H1 (cell line): ENCODE measurements at regions not wholly inside any gene's neighbourhood (a gene's known extent, or its start where the extent isn't known, plus 50 kb on each side); places are given as distances from the start of the nearest gene placed in this dataset.

Source experiments
- CTCF ChIA-PET: fragments of 300-600 bp; sonication (Branson Sonifier 250); formaldehyde crosslinking; loops from one replicate; lab custom pipeline; 2021; ENCODE audit not compliant: partially characterized antibody; lab: Charles Lee
- POLR2A ChIA-PET: fragments of 300-600 bp; sonication (Branson Sonifier 250); formaldehyde crosslinking; loops from one replicate; lab custom pipeline; 2021; ENCODE audit warnings: inconsistent platforms; ENCODE audit not compliant: partially characterized antibody; lab: Charles Lee
- DNase-seq, 2 experiments: peaks; one replicate each; pipeline versions ENCODE4 v3.0.0 to v3.0.0-alpha.2; 2010 to 2022; ENCODE audit warnings: low spot score in 2 of 2, low read depth in 1 of 2, mixed read lengths in 1 of 2
- FAIRE-seq: peaks from 2 replicates; lab custom pipeline; 2011; peaks lifted over from hg19 to GRCh38; lab: Jason Lieb, UNC
- H2AFZ ChIP-seq: 2 replicates; pipeline ENCODE4 v1.8.1; 2012; ENCODE audit warnings: low read length, inconsistent platforms
- H2AK5ac ChIP-seq: 2 replicates; pipeline ENCODE4 v1.6.1; 2013; ENCODE audit warnings: low read depth, low read length
- H2BK120ac ChIP-seq: replicated peaks from 2 replicates; pipeline ENCODE3; 2013; ENCODE audit warnings: low read depth, low read length, inconsistent platforms
- H2BK12ac ChIP-seq: 2 replicates; pipeline ENCODE4 v1.6.1; 2013; ENCODE audit warnings: low read depth, low read length
- H2BK15ac ChIP-seq: 2 replicates; pipeline ENCODE4 v1.6.1; 2013; ENCODE audit warnings: low read length
- H2BK20ac ChIP-seq: 2 replicates; pipeline ENCODE4 v1.6.1; 2013; ENCODE audit warnings: low read length
- H2BK5ac ChIP-seq: 2 replicates; pipeline ENCODE4 v1.6.1; 2013; ENCODE audit warnings: low read depth, low read length
- H3K14ac ChIP-seq: 2 replicates; pipeline ENCODE4 v1.6.1; 2013; ENCODE audit warnings: inconsistent platforms; ENCODE audit not compliant: insufficient read length
- H3K18ac ChIP-seq: 2 replicates; pipeline ENCODE4 v1.6.1; 2013; ENCODE audit warnings: low read length; ENCODE audit errors: extremely low read depth
- H3K23ac ChIP-seq: 2 replicates; pipeline ENCODE4 v1.6.1; 2013; ENCODE audit warnings: inconsistent platforms; ENCODE audit not compliant: insufficient read length
- H3K23me2 ChIP-seq: 2 replicates; pipeline ENCODE4 v1.6.1; 2013; ENCODE audit warnings: low read depth, low read length
- H3K27ac ChIP-seq: 2 replicates; pipeline ENCODE4 v1.6.1; 2011; ENCODE audit warnings: low read depth, low read length, inconsistent platforms
- H3K27me3 ChIP-seq, 4 experiments: replicated peaks in 1 of 4; 1 replicate in 1 of 4; 2 replicates in 3 of 4; pipeline versions ENCODE4 v1.6.1 to v1.8.1; 2011 to 2013; ENCODE audit warnings: low read length in 3 of 4, mild to moderate bottlenecking in 3 of 4, inconsistent platforms in 2 of 4, mixed read lengths in 2 of 4, moderate library complexity in 1 of 4; ENCODE audit not compliant: control insufficient read depth in 3 of 4, insufficient read depth in 3 of 4; ENCODE audit errors: extremely low read depth in 1 of 4
- H3K36me3 ChIP-seq, 4 experiments: 2 replicates each; pipeline versions ENCODE4 v1.6.1 to v1.8.1; 2011 to 2013; ENCODE audit warnings: mild to moderate bottlenecking in 4 of 4, low read length in 3 of 4, moderate library complexity in 2 of 4, control low read depth in 1 of 4, inconsistent platforms in 1 of 4; ENCODE audit not compliant: insufficient read depth in 4 of 4, control insufficient read depth in 2 of 4
- H3K4ac ChIP-seq: replicated peaks from 2 replicates; pipeline ENCODE3; 2013; ENCODE audit warnings: low read length, low read depth, mixed read lengths, inconsistent platforms; ENCODE audit not compliant: insufficient read length
- H3K4me1 ChIP-seq, 4 experiments: replicated peaks in 1 of 4; 1 replicate in 1 of 4; 2 replicates in 3 of 4; pipeline versions ENCODE4 v1.6.1 to v1.8.1; 2011 to 2013; ENCODE audit warnings: low read length in 3 of 4, inconsistent platforms in 2 of 4, mixed read lengths in 1 of 4; ENCODE audit not compliant: insufficient read depth in 4 of 4, control insufficient read depth in 3 of 4
- H3K4me2 ChIP-seq, 2 experiments: 2 replicates each; pipeline versions ENCODE4 v1.6.1 to v1.8.1; 2011 to 2013; ENCODE audit warnings: low read depth in 2 of 2, low read length in 2 of 2, control low read depth in 1 of 2, inconsistent platforms in 1 of 2, mild to moderate bottlenecking in 1 of 2; ENCODE audit not compliant: insufficient read depth in 1 of 2
- H3K4me3 ChIP-seq, 4 experiments: fragments of 200-600, 300-600 bp in 1 of 4; sonication (generic), shearing (Covaris generic), sonication (Bioruptor Twin) in 1 of 4; 2 replicates each; pipeline versions ENCODE4 v1.5.1 to v1.8.1; 2011 to 2016; ENCODE audit warnings: low read length in 4 of 4, low read depth in 3 of 4, control low read depth in 2 of 4, inconsistent platforms in 2 of 4, mild to moderate bottlenecking in 2 of 4, mixed read lengths in 1 of 4, moderate library complexity in 1 of 4; ENCODE audit not compliant: insufficient read depth in 2 of 4; ENCODE audit errors: extremely low read depth in 1 of 4
- H3K56ac ChIP-seq: replicated peaks from 2 replicates; pipeline ENCODE3; 2013; ENCODE audit warnings: low read depth, mild to moderate bottlenecking, mixed read lengths, low read length, inconsistent platforms; ENCODE audit not compliant: insufficient read length
- H3K79me1 ChIP-seq: 2 replicates; pipeline ENCODE4 v1.6.1; 2013; ENCODE audit warnings: low read depth, low read length, control low read depth
- H3K79me2 ChIP-seq, 2 experiments: 2 replicates each; pipeline versions ENCODE4 v1.6.1 to v1.8.1; 2012 to 2013; ENCODE audit warnings: low read length in 2 of 2, mild to moderate bottlenecking in 2 of 2, inconsistent platforms in 1 of 2; ENCODE audit not compliant: insufficient read depth in 2 of 2, control insufficient read depth in 1 of 2
- H3K9ac ChIP-seq, 4 experiments: replicated peaks in 1 of 4; 1 replicate in 1 of 4; 2 replicates in 3 of 4; pipeline versions ENCODE4 v1.6.1 to v1.8.1; 2011 to 2013; ENCODE audit warnings: low read depth in 3 of 4, low read length in 3 of 4, control low read depth in 2 of 4, mild to moderate bottlenecking in 2 of 4, moderate library complexity in 2 of 4, inconsistent platforms in 1 of 4; ENCODE audit errors: extremely low read depth in 1 of 4
- H3K9me3 ChIP-seq, 2 experiments: 2 replicates each; pipeline versions ENCODE4 v1.6.1 to v1.8.1; 2012 to 2013; ENCODE audit warnings: mild to moderate bottlenecking in 2 of 2, moderate library complexity in 2 of 2, control low read depth in 1 of 2, inconsistent platforms in 1 of 2, low read depth in 1 of 2, low read length in 1 of 2, mixed read lengths in 1 of 2; ENCODE audit not compliant: insufficient read depth in 2 of 2
- H4K20me1 ChIP-seq, 2 experiments: replicated peaks in 1 of 2; 2 replicates each; pipeline versions ENCODE3 to v1.8.1; 2011 to 2013; ENCODE audit warnings: inconsistent platforms in 2 of 2, low read length in 2 of 2, mild to moderate bottlenecking in 1 of 2; ENCODE audit not compliant: insufficient read depth in 2 of 2, control insufficient read depth in 1 of 2
- H4K5ac ChIP-seq: 2 replicates; pipeline ENCODE4 v1.6.1; 2013; ENCODE audit warnings: low read length, low read depth, mixed read lengths, inconsistent platforms; ENCODE audit not compliant: insufficient read length
- H4K8ac ChIP-seq: 2 replicates; pipeline ENCODE4 v1.8.0; 2013; ENCODE audit warnings: mild to moderate bottlenecking, moderate library complexity, low read length, inconsistent platforms; ENCODE audit not compliant: insufficient read depth; ENCODE audit errors: extremely low read depth
- H4K91ac ChIP-seq: replicated peaks from 2 replicates; pipeline ENCODE3; 2013; ENCODE audit warnings: low read length, mixed read lengths, inconsistent platforms; ENCODE audit not compliant: insufficient read length
- CBX5 ChIP-seq: fragments of 300-800, 300-1000 bp; sonication (generic); IDR thresholded peaks from 2 replicates; pipeline ENCODE4 v1.7.1; 2016; ENCODE audit warnings: antibody characterized with exemption, low read length, low read depth
- JUND ChIP-seq: IDR thresholded peaks from 2 replicates; pipeline ENCODE4 v1.6.1; 2011; ENCODE audit warnings: mild to moderate bottlenecking, improper control_type of control experiment, low read length
- RBBP5 ChIP-seq: IDR thresholded peaks from 2 replicates; pipeline ENCODE4 v1.7.1; 2012; ENCODE audit warnings: low read depth, mild to moderate bottlenecking, inconsistent platforms, low read length, moderate library complexity, borderline replicate concordance
- SRF ChIP-seq: IDR thresholded peaks from 2 replicates; pipeline ENCODE4 v1.6.1; 2011; ENCODE audit warnings: mild to moderate bottlenecking, low read depth, low read length, moderate library complexity
- TF ChIP-seq, protein P1 (sequence below): IDR thresholded peaks from 2 replicates; pipeline ENCODE4 v1.6.1; 2012; ENCODE audit warnings: low read length, inconsistent platforms

- TF ChIP-seq CBX5, result no peak
- TF ChIP-seq SRF, result no peak
Measured at GRCh38 chr2:53093355-53093754, 674.2 kb upstream of the CHAC2 start (continued).

DNA sequence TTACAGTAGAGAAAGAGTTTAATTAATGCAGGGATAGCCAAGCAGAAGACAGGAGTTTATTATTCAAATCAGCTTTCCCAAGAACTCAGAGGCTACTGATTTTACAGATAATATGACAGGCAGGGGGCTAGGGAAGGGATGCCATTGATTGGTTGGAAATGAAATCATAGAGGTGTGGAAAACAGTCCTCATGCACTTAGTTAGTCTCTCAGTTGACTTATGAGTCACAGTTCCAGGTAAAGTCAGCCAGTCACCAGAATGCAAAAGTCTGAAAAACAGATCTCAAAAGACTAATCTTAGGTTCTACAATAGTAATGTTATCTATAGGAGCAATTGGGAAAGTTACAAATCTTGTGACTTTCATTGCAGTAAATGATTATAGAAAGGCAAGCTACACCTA is 676.4 kb upstream of the CHAC2 start:
- peaks cover 2% of the 10 kb centered on the region; the same call in 1 of the 2 replicates for H3K23me2 ChIP-seq
- H3K4ac ChIP-seq, result no peak overlapping the region
- no peak for TF ChIP-seq JUND
- TF ChIP-seq, protein P1, sequence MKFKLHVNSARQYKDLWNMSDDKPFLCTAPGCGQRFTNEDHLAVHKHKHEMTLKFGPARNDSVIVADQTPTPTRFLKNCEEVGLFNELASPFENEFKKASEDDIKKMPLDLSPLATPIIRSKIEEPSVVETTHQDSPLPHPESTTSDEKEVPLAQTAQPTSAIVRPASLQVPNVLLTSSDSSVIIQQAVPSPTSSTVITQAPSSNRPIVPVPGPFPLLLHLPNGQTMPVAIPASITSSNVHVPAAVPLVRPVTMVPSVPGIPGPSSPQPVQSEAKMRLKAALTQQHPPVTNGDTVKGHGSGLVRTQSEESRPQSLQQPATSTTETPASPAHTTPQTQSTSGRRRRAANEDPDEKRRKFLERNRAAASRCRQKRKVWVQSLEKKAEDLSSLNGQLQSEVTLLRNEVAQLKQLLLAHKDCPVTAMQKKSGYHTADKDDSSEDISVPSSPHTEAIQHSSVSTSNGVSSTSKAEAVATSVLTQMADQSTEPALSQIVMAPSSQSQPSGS, result no peak
- TF ChIP-seq RBBP5, result no peak
- H4K20me1 ChIP-seq, result no peaks in the 10 kb centered on the region
- no peak overlapping the region for H3K56ac ChIP-seq
- H3K79me2 ChIP-seq, result no peaks in the 10 kb centered on the region
- H4K91ac ChIP-seq, result no peak overlapping the region
- FAIRE-seq (no peak), DNase-seq (no peak)
- H2AK5ac ChIP-seq, result no peak overlapping the region
- no peaks in the 10 kb centered on the region for H3K27me3 ChIP-seq
- H3K18ac ChIP-seq, result no peak overlapping the region
- H3K9me3 ChIP-seq, result no peaks in the 10 kb centered on the region
- no peak overlapping the region for H3K9ac ChIP-seq
- H4K8ac ChIP-seq, result no peak overlapping the region
- H2AFZ ChIP-seq, result no peak overlapping the region
- no peak overlapping the region for H3K4me3 ChIP-seq
- no peaks in the 10 kb centered on the region for H3K79me1 ChIP-seq
- no peak overlapping the region for H4K5ac ChIP-seq
- H3K36me3 ChIP-seq, result no peaks in the 10 kb centered on the region
- H2BK120ac ChIP-seq, result no peak overlapping the region
- H3K27ac ChIP-seq, result no peak overlapping the region
- ChIA-PET CTCF (interaction anchor here (1.4 kb wide), 1 partner anchor 72 kb away, joined by 3 read pairs; no protein-coding TSS in a partner anchor), POLR2A (no interaction called here)
- H2BK5ac ChIP-seq, result no peak overlapping the region
- no peak overlapping the region for H3K14ac ChIP-seq
- H3K23ac ChIP-seq, result no peak overlapping the region
- H3K4me1 ChIP-seq, result peaks cover 0 to 2% (median 0%) of the 10 kb centered on the region in 4 experiments; a peak in 1 of 7 replicates
- H2BK15ac ChIP-seq, result no peak overlapping the region
- H2BK12ac ChIP-seq, result no peak overlapping the region
- no peak overlapping the region for H2BK20ac ChIP-seq
- H3K4me2 ChIP-seq, result no peak overlapping the region
